Fibroblast of lung (primary cell): ENCODE measurements at regions not wholly inside any gene's neighbourhood (a gene's known extent, or its start where the extent isn't known, plus 50 kb on each side); places are given as distances from the start of the nearest gene placed in this dataset.

ENCODE experiments used
- CTCF ChIP-seq, 2 donors: IDR thresholded peaks in 1 of 2; conservative IDR thresholded peaks in 1 of 2; 1 replicate in 1 of 2; 2 replicates in 1 of 2; pipeline ENCODE4 v1.5.1; 2011 to 2012; ENCODE audit warnings: low read length in 2 of 2, control low read depth in 1 of 2, inconsistent platforms in 1 of 2, low read depth in 1 of 2, mild to moderate bottlenecking in 1 of 2
- EZH2 ChIP-seq: IDR thresholded peaks from 2 replicates; pipeline ENCODE4 v1.5.1; 2012; ENCODE audit warnings: low read length, control low read depth, mild to moderate bottlenecking; ENCODE audit errors: missing control alignments

- no peak for TF ChIP-seq CTCF (conservative IDR thresholded peaks at IDR 0.05 in 1 of 2, IDR thresholded peaks at IDR 0.05 in 1 of 2; ENCODE audit: low read depth in 1 of 2, low read length in 2 of 2)
- no peak for TF ChIP-seq EZH2
Observed at GRCh38 chr1:82465024-82465423, 664.3 kb downstream of the ADGRL2 start.
